ENCODE measurements at regions not wholly inside any gene's neighbourhood (a gene's known extent, or its start where the extent isn't known, plus 50 kb on each side); places are given as distances from the start of the nearest gene placed in this dataset.

DNA sequence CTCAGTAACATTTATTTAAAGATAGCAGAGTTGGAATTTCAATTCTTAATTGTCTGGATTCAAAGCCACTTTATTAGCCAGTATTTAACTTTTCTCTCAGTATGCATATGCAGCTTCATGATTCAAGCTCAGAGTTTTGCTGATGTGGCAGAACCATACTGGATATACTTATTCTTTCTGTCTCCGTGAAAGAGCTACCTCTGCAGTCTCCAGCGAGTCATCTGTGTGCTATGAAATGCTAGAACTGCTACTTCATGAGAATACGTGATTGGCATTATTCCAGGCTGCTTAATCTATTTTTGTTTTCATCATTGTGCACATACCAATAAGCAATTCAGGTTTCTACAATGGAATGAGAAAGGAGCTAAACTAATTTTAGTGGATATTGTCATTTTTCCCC, 743.7 kb downstream of the C4orf33 start:
- DNase-seq (ENCODE audit: low spot score) = no peak
- 71% methylated on average over 3 of the region's 3 CpGs for WGBS
- Histone ChIP-seq H3K4me1 (ENCODE audit: control insufficient read depth in 4 of 4, insufficient read depth in 4 of 4, low read length in 3 of 4) (no peaks in the 10 kb centered on the region), H3K36me3 (ENCODE audit: control insufficient read depth in 4 of 4, insufficient read depth in 3 of 4, low read depth in 1 of 4, low read length in 3 of 4) (no peaks in the 10 kb centered on the region), H3K27ac (ENCODE audit: low read depth in 1 of 2, low read length in 2 of 2) (no peak overlapping the region), H3K4me3 (ENCODE audit: low read depth in 1 of 3, low read length in 3 of 3) (no peak overlapping the region), H3K27me3 (ENCODE audit: control insufficient read depth in 4 of 4, insufficient read depth in 4 of 4, low read length in 3 of 4) (peaks cover 0 to 2% (median 0%) of the 10 kb centered on the region in 4 donors), H3K9me3 (ENCODE audit: control insufficient read depth in 4 of 4, low read length in 3 of 4) (no peaks in the 10 kb centered on the region), H3K9ac (ENCODE audit: low read depth in 1 of 2, low read length in 2 of 2) (no peak overlapping the region)
- TF ChIP-seq HNF4A (conservative IDR thresholded peaks at IDR 0.05) (no peak), FOXA1 (IDR thresholded peaks at IDR 0.05) (no peak), SP1 (IDR thresholded peaks at IDR 0.05) (no peak), EGR1 (IDR thresholded peaks at IDR 0.05; ENCODE audit: low read depth in 2 of 2) (no peak), JUND (IDR thresholded peaks at IDR 0.05) (no peak), HNF4G (IDR thresholded peaks at IDR 0.05) (no peak), RXRA (IDR thresholded peaks at IDR 0.05) (no peak), ZBTB33 (IDR thresholded peaks at IDR 0.05) (no peak), TAF1 (conservative IDR thresholded peaks at IDR 0.05) (no peak), RAD21 (IDR thresholded peaks at IDR 0.05) (no peak)
- TF ChIP-seq, protein P1, sequence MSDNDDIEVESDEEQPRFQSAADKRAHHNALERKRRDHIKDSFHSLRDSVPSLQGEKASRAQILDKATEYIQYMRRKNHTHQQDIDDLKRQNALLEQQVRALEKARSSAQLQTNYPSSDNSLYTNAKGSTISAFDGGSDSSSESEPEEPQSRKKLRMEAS (IDR thresholded peaks at IDR 0.05) = no peak
- TF ChIP-seq, protein P2, sequence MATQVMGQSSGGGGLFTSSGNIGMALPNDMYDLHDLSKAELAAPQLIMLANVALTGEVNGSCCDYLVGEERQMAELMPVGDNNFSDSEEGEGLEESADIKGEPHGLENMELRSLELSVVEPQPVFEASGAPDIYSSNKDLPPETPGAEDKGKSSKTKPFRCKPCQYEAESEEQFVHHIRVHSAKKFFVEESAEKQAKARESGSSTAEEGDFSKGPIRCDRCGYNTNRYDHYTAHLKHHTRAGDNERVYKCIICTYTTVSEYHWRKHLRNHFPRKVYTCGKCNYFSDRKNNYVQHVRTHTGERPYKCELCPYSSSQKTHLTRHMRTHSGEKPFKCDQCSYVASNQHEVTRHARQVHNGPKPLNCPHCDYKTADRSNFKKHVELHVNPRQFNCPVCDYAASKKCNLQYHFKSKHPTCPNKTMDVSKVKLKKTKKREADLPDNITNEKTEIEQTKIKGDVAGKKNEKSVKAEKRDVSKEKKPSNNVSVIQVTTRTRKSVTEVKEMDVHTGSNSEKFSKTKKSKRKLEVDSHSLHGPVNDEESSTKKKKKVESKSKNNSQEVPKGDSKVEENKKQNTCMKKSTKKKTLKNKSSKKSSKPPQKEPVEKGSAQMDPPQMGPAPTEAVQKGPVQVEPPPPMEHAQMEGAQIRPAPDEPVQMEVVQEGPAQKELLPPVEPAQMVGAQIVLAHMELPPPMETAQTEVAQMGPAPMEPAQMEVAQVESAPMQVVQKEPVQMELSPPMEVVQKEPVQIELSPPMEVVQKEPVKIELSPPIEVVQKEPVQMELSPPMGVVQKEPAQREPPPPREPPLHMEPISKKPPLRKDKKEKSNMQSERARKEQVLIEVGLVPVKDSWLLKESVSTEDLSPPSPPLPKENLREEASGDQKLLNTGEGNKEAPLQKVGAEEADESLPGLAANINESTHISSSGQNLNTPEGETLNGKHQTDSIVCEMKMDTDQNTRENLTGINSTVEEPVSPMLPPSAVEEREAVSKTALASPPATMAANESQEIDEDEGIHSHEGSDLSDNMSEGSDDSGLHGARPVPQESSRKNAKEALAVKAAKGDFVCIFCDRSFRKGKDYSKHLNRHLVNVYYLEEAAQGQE (IDR thresholded peaks at IDR 0.05) = no peak

- no peak for DNase-seq (ENCODE audit: low spot score)
- H3K9ac ChIP-seq (ENCODE audit: low read depth in 1 of 2, low read length in 2 of 2) = no peak overlapping the region
- no peak overlapping the region for H3K27ac ChIP-seq (ENCODE audit: low read depth in 1 of 2, low read length in 2 of 2)
- H3K27me3 ChIP-seq (ENCODE audit: control insufficient read depth in 4 of 4, insufficient read depth in 4 of 4, low read length in 3 of 4) = peaks cover 0 to 2% (median 0%) of the 10 kb centered on the region in 4 donors
- no peaks in the 10 kb centered on the region for H3K36me3 ChIP-seq (ENCODE audit: control insufficient read depth in 4 of 4, insufficient read depth in 3 of 4, low read depth in 1 of 4, low read length in 3 of 4)
- no peak overlapping the region for H3K4me3 ChIP-seq (ENCODE audit: low read depth in 1 of 3, low read length in 3 of 3)
- H3K4me1 ChIP-seq (ENCODE audit: control insufficient read depth in 4 of 4, insufficient read depth in 4 of 4, low read length in 3 of 4) = no peaks in the 10 kb centered on the region
- TF ChIP-seq ATF3 (IDR thresholded peaks at IDR 0.05) (no peak), ZBTB33 (IDR thresholded peaks at IDR 0.05) (no peak), EGR1 (IDR thresholded peaks at IDR 0.05; ENCODE audit: low read depth in 2 of 2) (no peak), CTCF (IDR thresholded peaks at IDR 0.05; ENCODE audit: low read depth, low read length, missing input control) (no peak), SP1 (IDR thresholded peaks at IDR 0.05) (no peak), GABPA (IDR thresholded peaks at IDR 0.05 in 1 of 2, conservative IDR thresholded peaks at IDR 0.05 in 1 of 2) (no peak), YY1 (IDR thresholded peaks at IDR 0.05) (no peak), TAF1 (conservative IDR thresholded peaks at IDR 0.05) (no peak), NR2F2 (IDR thresholded peaks at IDR 0.05) (no peak), RAD21 (IDR thresholded peaks at IDR 0.05) (no peak), HNF4A (conservative IDR thresholded peaks at IDR 0.05) (no peak), FOXA1 (IDR thresholded peaks at IDR 0.05) (no peak), JUND (IDR thresholded peaks at IDR 0.05) (no peak)
- TF ChIP-seq, protein P2 (IDR thresholded peaks at IDR 0.05) = no peak
- WGBS = 70% methylated on average over 4 of the region's 4 CpGs
- no peaks in the 10 kb centered on the region for H3K9me3 ChIP-seq (ENCODE audit: control insufficient read depth in 4 of 4, low read length in 3 of 4)
These were observed 746.1 kb downstream of the C4orf33 start for GRCh38 chr4:129842096-129842495.
